ENCODE measurements at regions not wholly inside any gene's neighbourhood (a gene's known extent, or its start where the extent isn't known, plus 50 kb on each side); places are given as distances from the start of the nearest gene placed in this dataset.

- TF ChIP-seq POLR2A (IDR thresholded peaks at IDR 0.05; ENCODE audit: low read depth, low read length) (no peak), POLR2AphosphoS5 (IDR thresholded peaks at IDR 0.05; ENCODE audit: low read depth, low read length) (no peak), TAF1 (IDR thresholded peaks at IDR 0.05; ENCODE audit: borderline replicate concordance, low read depth, low read length) (no peak)
These were observed 363.7 kb downstream of the BMPER start for GRCh38 chr7:34269084-34269483.

Measured in GM12892 (cell line).